ENCODE measurements at regions not wholly inside any gene's neighbourhood (a gene's known extent, or its start where the extent isn't known, plus 50 kb on each side); places are given as distances from the start of the nearest gene placed in this dataset.
"Not testable (repeated sequence)": the region's sequence is repeated elsewhere in the genome, so short reads cannot be mapped to it uniquely, and the experiment has no call there.

GRCh38 chr9:78882481-78882880, 585.6 kb downstream of the PSAT1 start:
- no peak for DNase-seq

- no peak for DNase-seq
These were observed 587.8 kb downstream of the PSAT1 start for GRCh38 chr9:78884611-78885150.

DNA sequence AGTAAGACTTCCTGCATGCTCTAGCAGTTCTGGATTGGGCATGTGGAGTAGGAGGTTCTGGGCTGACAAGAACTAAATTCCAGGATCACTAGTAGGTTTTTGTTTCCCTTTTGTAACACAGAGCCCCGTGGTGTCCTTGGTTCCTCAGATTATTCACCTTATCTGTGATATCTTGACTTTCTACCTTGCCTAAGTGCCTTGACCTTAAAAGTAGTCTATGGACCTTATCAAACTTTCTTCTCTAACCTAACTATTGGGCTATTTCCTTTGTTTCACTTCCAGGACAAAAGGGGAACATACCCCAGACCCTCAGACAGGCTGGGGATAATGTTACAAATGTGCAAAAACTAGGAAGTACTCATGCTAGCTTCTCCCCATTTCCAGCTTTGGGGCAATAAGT, 595.3 kb downstream of the PSAT1 start:
- no peak for DNase-seq

- DNase-seq, result no peak
These were observed 595.8 kb downstream of the PSAT1 start for GRCh38 chr9:78892769-78893168.

DNA sequence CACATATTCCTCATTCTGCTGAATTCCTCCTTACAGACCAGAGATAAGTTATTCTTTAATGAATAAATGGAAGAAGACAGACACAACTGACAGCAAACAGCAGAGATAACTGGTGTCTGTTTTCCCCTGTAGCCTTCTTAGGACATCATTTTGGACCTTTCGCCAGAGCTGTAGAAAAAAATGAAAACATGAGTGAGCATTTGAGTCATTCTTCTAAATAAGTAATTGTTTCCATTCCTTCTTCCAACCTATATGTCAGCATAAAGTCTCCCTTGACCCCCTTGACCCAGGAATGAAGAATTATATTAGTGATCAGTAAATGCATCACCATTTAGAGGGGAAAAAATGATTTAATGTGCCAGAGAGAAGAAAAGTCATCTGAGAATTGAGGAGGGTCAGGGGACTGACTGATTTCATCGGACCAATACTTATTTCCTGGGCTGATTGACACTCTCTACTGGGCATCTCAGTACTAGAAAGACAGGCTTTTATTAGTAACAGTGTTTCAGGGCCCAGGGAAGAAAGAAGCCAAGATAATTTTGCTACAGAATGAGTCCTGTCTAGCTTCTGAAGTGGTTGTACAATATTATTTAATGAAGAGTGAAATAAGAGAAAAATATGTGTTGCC, 597.0 kb downstream of the PSAT1 start:
- DNase-seq, result no peak

GRCh38 chr9:78896479-78896878, 599.6 kb downstream of the PSAT1 start:
- DNase-seq, result no peak

- DNase-seq, result no peak
These were observed 601.3 kb downstream of the PSAT1 start for GRCh38 chr9:78898234-78898633.

- DNase-seq, result no peak
These were observed 602.1 kb downstream of the PSAT1 start for GRCh38 chr9:78899006-78899405.

- DNase-seq, result no peak
These were observed 603.6 kb downstream of the PSAT1 start for GRCh38 chr9:78900500-78900899.

DNA sequence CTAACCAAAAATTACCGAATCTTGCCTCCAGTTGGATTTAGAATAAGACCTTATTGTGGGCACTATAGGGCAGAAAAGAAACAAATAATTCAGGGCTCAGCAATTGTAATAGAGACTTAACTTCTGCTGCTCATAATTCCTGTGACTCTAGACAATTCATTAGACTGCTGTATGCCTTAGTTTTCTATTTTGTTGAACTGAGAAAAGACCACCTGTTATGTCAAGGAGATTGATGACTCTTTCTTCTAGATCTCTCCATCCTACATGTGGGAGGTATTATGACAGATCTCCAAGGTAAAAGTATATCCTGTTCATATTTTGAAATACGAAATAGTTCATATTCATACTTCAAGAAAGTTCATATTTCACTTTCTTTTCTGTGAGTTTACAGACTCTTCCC, 605.1 kb downstream of the PSAT1 start:
- DNase-seq, result no peak

- no peak for DNase-seq
These were observed 606.7 kb downstream of the PSAT1 start for GRCh38 chr9:78903581-78903980.

DNA sequence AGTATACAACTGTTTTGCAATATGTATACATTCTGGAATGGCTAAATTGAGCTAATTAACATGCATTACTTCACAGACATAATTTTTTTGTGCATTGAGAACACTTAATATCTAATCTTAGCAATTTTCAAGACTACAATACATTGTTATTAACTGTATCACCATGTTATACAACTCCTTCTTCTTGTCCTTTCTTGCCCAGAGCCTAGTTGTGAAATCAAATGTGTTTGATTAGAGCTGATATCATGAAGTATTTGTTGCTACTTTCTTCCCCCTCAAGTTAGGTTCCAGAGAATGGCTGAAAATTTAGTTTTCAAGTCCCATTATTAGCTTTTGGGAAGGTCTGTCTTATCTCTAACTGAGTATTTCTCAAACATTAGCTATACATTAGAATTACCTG, 607.8 kb downstream of the PSAT1 start:
- DNase-seq, result no peak

DNA sequence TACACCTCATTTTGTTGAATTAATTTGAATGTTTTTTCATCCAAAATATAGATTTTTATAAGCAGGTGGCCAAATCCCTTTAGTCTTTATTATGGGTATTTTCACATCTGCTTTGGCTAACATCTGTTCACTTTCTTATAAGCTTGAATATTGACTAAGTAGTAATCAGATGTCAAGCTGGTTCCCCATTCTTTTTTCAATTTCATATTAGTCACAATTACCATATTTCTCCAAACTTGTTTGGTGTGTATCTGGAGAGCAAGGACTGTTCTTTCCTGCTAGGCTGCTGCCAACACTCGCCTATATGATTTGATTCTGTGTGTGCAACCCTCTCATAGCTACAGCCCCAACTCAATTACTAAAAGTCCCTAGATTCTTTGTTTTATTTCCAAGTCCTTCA, 608.5 kb downstream of the PSAT1 start:
- no peak for DNase-seq

GRCh38 chr9:78905986-78906755, 609.2 kb downstream of the PSAT1 start:
- no peak for DNase-seq

- DNase-seq, result no peak
These were observed 612.6 kb downstream of the PSAT1 start for GRCh38 chr9:78909566-78909965.

DNA sequence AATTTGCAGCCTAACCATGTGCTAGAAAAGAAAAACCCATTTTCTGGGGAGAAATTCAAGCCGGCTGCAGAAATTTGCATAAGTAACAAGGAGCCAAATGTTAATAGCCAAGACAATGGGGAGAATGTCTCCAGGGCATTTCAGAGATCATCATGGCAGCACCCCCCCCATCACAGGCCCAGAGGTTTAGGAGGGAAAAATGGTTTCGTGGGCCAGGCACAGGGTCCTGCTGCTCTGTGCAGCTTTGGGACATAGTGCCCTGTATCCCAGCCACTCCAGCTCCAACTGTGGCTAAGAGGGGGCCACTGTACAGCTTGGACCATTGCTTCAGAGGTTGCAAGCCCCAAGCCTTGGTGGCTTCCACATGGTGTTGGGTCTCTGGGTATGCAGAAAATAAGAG, 620.0 kb downstream of the PSAT1 start:
- DNase-seq, result not testable (repeated sequence)

DNA sequence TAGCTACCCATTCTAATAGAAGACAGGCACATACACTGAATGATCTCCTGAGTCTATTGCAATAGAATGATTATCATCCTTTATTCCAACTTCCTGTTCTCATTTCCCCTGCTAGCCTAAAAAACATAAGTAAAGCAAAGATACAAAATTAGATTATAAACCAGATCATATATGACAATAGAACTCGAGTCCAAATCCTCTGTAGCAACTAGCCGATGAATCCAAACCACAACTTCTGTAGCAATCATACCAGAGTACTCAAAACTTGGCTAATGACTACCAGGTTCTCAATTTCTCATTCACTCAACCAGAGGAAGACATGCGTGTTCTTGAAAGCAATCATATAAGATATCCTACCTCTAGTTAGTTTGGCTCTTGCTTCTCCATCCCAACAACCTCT, 622.1 kb downstream of the PSAT1 start:
- no peak for DNase-seq

- DNase-seq, result no peak
These were observed 622.8 kb downstream of the PSAT1 start for GRCh38 chr9:78919701-78920100.

DNA sequence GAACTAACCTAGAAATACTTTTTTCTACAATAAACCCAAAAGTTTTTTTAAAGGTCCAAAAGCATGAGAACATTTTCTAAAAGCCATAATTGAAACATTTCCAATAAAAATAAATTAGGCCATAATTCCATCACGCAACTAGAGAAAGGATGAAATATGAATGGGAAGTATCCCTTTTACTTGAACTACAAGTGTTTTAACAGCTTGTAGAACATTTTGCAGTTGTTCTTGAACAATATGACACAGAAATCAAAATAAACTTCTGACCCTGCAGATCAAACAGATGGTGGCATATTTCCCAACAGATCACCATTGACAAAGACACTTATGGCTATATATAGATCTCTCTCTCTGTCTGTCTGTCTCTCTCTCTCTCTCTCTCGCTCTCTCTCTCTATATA, 624.4 kb downstream of the PSAT1 start:
- DNase-seq, result no peak

DNA sequence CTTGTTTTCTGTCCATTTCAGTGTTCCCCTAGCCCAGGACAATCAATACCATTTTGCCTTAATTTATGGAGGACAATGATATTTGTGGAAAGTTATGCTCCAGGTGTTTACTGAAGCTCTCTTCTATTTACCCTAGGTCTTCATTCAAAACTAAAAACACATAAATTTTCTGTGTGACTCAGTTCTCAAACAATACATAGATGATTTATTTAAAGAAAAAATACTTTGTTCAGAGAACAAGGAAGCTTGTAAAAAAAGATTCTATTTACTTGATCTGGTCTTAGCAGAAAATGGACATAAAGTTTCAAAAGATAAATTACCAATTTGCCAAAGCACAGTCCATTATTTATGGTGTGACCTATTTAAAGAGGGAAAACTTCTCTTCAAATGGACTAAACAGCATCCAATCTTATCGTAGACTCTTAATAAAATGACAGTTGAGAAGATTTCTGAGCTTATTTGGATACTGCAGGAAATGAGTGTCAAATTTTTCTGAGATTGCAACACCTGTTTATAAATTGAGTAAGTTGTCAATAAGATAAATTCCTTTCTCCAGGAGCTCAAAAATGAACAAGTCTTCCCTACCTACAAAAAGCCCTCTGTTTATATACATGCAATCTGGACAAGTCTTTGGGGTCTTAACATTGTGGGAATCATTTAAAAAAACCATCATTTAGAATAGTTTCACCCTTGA, 627.2 kb downstream of the PSAT1 start:
- DNase-seq, result no peak

DNA sequence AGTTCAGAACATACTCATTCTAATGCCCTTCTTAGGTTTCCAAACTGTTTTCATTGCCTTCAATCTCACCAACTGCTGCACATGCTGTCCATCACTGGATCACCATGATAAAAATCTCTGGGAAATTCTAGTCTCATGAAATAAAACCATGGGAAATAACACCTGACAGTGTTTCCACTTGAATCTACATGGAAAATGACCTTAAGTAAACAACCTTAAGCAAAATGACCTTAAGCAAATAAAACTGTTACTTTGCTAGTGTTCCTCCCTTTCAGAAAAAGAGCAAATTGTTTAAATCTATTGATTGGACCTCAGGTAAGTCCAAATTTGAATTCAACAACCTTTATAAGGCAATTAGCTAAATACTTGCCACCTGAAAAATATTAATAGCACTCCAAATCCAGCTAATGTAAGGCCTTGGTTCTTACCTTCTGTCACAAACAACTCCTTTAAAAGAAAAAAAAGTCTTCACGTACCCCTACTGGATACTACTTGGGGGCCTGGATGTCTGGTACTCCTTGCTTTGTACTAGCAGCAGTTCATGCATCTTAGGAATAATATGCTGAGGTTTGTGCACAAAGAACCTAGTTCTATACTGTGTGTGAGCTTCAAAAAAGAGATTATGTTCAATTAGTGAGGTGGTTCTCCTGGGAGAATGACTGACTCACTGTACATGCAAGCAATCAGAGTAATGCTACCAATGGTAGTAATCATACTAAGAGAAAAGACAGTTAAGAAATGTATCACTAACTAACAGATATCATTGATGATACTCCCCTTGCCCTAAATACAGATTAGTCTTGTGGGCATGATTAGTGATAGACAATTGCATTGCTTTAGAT, 630.4 kb downstream of the PSAT1 start:
- no peak for DNase-seq

DNA sequence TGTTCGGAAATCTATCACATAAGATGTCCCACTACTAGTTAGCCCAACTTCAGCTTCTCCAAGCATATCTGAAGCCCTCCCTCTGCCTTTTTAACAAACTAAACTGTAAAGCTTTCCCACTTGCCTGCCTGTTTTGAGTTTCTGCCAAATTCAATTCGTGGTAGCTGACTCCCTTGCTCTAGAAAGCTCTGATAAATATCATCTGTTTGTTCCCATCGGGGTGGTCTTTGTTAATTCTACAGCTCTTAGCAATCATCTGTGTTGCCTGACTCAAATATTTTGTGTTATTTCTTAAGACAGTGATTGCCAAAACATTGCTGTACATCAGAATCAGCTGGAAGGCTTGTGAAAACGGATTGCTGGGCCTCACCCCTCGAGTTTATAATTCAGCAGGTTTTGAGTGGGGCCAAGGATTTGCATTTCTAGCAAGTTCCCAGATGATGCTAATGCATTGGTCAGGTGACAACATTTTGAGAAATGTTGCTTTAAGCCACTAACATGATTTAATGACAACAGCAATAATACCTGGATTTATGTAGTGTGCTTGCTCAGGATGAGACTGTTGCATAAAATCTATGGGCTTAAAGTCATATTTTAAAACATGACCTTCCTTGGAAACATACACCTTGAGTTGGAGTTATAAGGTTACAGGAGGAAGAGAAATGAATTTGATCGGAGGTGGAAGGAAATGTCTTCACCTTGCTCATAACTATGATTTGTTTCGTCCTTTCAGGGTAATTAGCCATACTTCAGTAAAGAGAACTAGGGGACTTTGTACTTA, 631.9 kb downstream of the PSAT1 start:
- DNase-seq, result no peak

Measured in inflammatory macrophage treated with lipopolysaccharide for 1 hour (primary cell).